Testis (tissue), 2 donors: ENCODE measurements at regions not wholly inside any gene's neighbourhood (a gene's known extent, or its start where the extent isn't known, plus 50 kb on each side); places are given as distances from the start of the nearest gene placed in this dataset.

Experiments used
- POLR2A ChIP-seq: fragments of 450-650 bp; IDR thresholded peaks from one replicate; pipeline ENCODE4 v1.6.1; 2017; ENCODE audit warnings: antibody characterized with exemption, mild to moderate bottlenecking, moderate library complexity
- TF ChIP-seq, protein P1 (sequence below), 3 experiments: fragments of 450-650 bp in 2 of 3; fragments of 200-600 bp in 1 of 3; sonication (generic) in 1 of 3; IDR thresholded peaks; one replicate each; pipeline ENCODE4 v1.5.1; 2016 to 2019; ENCODE audit warnings: antibody characterized with exemption in 3 of 3, mild to moderate bottlenecking in 2 of 3, moderate library complexity in 1 of 3

DNA sequence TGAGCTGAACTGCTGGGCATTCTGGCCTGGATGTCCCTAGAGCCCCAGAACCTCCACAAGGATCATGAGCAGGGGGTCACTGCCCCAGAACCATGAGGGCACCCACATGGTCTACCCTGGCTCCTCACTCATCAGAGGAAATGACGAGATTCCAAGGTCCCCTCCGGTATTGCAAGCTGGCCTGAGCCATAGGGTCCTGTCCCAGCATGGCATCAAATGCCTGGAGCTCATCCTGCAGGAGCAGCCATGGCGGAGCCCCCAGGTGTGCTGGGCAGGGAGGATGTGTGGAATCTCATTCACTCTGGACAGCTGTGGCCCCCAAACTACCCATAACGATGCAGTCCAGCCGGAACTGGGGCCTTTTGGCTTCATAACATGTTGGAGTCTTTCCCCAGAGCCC is 66.6 kb upstream of the ANTXRL start:
- TF ChIP-seq, protein P1, sequence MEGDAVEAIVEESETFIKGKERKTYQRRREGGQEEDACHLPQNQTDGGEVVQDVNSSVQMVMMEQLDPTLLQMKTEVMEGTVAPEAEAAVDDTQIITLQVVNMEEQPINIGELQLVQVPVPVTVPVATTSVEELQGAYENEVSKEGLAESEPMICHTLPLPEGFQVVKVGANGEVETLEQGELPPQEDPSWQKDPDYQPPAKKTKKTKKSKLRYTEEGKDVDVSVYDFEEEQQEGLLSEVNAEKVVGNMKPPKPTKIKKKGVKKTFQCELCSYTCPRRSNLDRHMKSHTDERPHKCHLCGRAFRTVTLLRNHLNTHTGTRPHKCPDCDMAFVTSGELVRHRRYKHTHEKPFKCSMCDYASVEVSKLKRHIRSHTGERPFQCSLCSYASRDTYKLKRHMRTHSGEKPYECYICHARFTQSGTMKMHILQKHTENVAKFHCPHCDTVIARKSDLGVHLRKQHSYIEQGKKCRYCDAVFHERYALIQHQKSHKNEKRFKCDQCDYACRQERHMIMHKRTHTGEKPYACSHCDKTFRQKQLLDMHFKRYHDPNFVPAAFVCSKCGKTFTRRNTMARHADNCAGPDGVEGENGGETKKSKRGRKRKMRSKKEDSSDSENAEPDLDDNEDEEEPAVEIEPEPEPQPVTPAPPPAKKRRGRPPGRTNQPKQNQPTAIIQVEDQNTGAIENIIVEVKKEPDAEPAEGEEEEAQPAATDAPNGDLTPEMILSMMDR (IDR thresholded peaks at IDR 0.05): no peak
- TF ChIP-seq POLR2A: no peak
